PC-9 (cell line): ENCODE measurements at regions not wholly inside any gene's neighbourhood (a gene's known extent, or its start where the extent isn't known, plus 50 kb on each side); places are given as distances from the start of the nearest gene placed in this dataset.

Experiments used
- BruUV-seq: library from RNA; stranded (reverse); fragments of 400-500 nt; replicated peaks from 2 replicates; lab custom pipeline; 2021; lab: Mats Ljungman, UMichigan
- CTCF ChIA-PET: fragments of 300-600 bp; sonication (Branson Sonifier 250); formaldehyde crosslinking; loops from one replicate; lab custom pipeline; 2022; ENCODE audit warnings: antibody characterized with exemption; lab: Charles Lee
- POLR2A ChIA-PET: fragments of 300-600 bp; sonication (Branson Sonifier 250); formaldehyde crosslinking; loops from one replicate; lab custom pipeline; 2022; ENCODE audit warnings: antibody characterized with exemption; ENCODE audit not compliant: unreplicated experiment; lab: Charles Lee
- DNase-seq, 2 experiments: peaks; one replicate each; pipeline versions ENCODE4 v3.0.0 to v3.0.0-alpha.2; 2015 to 2022; ENCODE audit warnings: mixed read lengths in 1 of 2
- H2AFZ ChIP-seq: fragments of 200-600 bp; sonication (generic); 2 replicates; pipeline ENCODE4 v1.8.1; 2017; ENCODE audit warnings: antibody characterized with exemption
- H3F3A ChIP-seq: fragments of 200-600 bp; sonication (generic); 2 replicates; pipeline ENCODE4 v1.8.1; 2017; ENCODE audit warnings: antibody characterized with exemption, mild to moderate bottlenecking, low read depth; ENCODE audit not compliant: insufficient read depth
- H3K27ac ChIP-seq: fragments of 200-600 bp; sonication (generic); 2 replicates; pipeline ENCODE4 v1.6.1; 2016; ENCODE audit warnings: mixed run types
- H3K27me3 ChIP-seq: fragments of 200-600 bp; sonication (generic); 2 replicates; pipeline ENCODE4 v1.6.1; 2016; ENCODE audit warnings: low read depth, mixed run types; ENCODE audit not compliant: insufficient read depth
- H3K36me3 ChIP-seq: fragments of 200-600 bp; sonication (generic); 2 replicates; pipeline ENCODE4 v1.6.1; 2016; ENCODE audit warnings: low read depth, mixed run types
- H3K4me1 ChIP-seq: fragments of 200-600 bp; sonication (generic); replicated peaks from 2 replicates; pipeline ENCODE4 v1.6.1; 2016; ENCODE audit warnings: mixed run types; ENCODE audit not compliant: insufficient read depth
- H3K4me2 ChIP-seq: fragments of 200-600 bp; sonication (generic); 2 replicates; pipeline ENCODE4 v1.6.1; 2017; ENCODE audit warnings: mixed run types
- H3K4me3 ChIP-seq: fragments of 200-600 bp; sonication (generic); 2 replicates; pipeline ENCODE4 v1.6.1; 2016; ENCODE audit warnings: mixed run types
- H3K79me2 ChIP-seq: fragments of 200-600 bp; sonication (generic); 2 replicates; pipeline ENCODE4 v1.6.1; 2017; ENCODE audit warnings: low read depth, mixed run types
- H3K9me2 ChIP-seq: fragments of 200-600 bp; sonication (generic); 2 replicates; pipeline ENCODE4 v1.8.1; 2017; ENCODE audit warnings: mild to moderate bottlenecking; ENCODE audit not compliant: insufficient read depth
- H3K9me3 ChIP-seq: fragments of 200-600 bp; sonication (generic); 2 replicates; pipeline ENCODE4 v1.8.1; 2016; ENCODE audit warnings: low read depth; ENCODE audit not compliant: insufficient read depth
- H4K20me1 ChIP-seq: fragments of 200-600 bp; sonication (generic); 2 replicates; pipeline ENCODE4 v1.8.1; 2017; ENCODE audit not compliant: insufficient read depth
- EZH2 ChIP-seq: fragments of 200-600 bp; sonication (generic); IDR thresholded peaks from 2 replicates; pipeline ENCODE4 v1.8.0; 2017; ENCODE audit warnings: antibody characterized with exemption, low read depth
- intact Hi-C: fragments of 100-400 bp; cut with micrococcal nuclease; formaldehyde crosslinking; loops from one replicate; pipeline ENCODE4 v1.10.0; 2022; ENCODE audit not compliant: unreplicated experiment
- TF ChIP-seq, protein P1 (sequence below): fragments of 200-600 bp; sonication (generic); conservative IDR thresholded peaks from 2 replicates; pipeline ENCODE4 v1.6.1; 2017; ENCODE audit warnings: mixed run types, antibody characterized with exemption, mild to moderate bottlenecking, moderate library complexity

DNA sequence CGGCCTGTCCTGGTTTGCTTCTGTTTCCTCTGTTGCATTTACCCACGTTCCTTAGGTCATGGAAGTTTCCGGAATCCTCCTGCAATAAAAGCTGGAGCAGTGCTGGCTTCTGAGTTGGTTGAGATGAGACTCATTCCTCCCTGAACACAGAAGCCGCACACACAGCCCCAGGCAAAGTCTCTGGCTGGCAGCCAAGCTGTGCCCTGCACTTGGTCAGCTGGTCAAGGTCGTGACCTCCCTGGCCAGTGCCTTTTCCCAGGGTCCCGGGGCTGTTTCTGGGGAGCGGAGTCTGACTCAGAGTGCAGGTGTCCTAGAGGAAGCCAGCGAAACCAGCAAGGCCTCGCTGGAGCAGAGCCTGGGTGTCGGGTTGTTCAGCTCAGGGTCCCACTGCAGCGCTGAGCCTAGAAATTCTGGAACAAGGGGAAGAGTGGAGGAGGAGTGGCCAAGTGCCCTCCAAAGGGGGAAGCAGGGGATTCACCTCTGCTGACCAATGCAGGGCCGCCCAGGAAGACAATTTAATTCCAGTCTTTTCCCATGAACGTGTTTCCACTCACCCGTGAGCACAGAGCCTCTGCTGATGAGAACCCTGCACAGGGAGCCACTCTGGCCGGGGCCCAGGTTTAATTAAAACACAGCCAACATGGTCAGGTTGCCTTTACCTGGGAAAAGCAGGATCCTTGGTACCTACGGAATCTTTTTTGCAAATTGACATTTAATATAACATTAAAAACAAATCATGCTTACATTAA lies 245.5 kb upstream of the PPP2R2D start:
- TF ChIP-seq EZH2 = no peak
- TF ChIP-seq, protein P1, sequence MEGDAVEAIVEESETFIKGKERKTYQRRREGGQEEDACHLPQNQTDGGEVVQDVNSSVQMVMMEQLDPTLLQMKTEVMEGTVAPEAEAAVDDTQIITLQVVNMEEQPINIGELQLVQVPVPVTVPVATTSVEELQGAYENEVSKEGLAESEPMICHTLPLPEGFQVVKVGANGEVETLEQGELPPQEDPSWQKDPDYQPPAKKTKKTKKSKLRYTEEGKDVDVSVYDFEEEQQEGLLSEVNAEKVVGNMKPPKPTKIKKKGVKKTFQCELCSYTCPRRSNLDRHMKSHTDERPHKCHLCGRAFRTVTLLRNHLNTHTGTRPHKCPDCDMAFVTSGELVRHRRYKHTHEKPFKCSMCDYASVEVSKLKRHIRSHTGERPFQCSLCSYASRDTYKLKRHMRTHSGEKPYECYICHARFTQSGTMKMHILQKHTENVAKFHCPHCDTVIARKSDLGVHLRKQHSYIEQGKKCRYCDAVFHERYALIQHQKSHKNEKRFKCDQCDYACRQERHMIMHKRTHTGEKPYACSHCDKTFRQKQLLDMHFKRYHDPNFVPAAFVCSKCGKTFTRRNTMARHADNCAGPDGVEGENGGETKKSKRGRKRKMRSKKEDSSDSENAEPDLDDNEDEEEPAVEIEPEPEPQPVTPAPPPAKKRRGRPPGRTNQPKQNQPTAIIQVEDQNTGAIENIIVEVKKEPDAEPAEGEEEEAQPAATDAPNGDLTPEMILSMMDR = no peak
- Histone ChIP-seq H3K4me1 (no peaks in the 10 kb centered on the region), H3K4me2 (no peak overlapping the region), H3K79me2 (no peaks in the 10 kb centered on the region), H3K27me3 (peaks cover 8% of the 10 kb centered on the region; the same call in 1 of the 2 replicates), H3F3A (no peaks in the 10 kb centered on the region), H3K27ac (no peak overlapping the region), H3K9me3 (no peaks in the 10 kb centered on the region), H3K9me2 (no peaks in the 10 kb centered on the region), H4K20me1 (no peaks in the 10 kb centered on the region), H2AFZ (no peak overlapping the region), H3K36me3 (no peaks in the 10 kb centered on the region), H3K4me3 (no peak overlapping the region)
- intact Hi-C loops = no loop called here
- CTCF ChIA-PET = no interaction called here
- no TSS peak for BruUV-seq
- peak in 1 of 2 experiments; percentile 11 for DNase-seq
- POLR2A ChIA-PET = no interaction called here

DNA sequence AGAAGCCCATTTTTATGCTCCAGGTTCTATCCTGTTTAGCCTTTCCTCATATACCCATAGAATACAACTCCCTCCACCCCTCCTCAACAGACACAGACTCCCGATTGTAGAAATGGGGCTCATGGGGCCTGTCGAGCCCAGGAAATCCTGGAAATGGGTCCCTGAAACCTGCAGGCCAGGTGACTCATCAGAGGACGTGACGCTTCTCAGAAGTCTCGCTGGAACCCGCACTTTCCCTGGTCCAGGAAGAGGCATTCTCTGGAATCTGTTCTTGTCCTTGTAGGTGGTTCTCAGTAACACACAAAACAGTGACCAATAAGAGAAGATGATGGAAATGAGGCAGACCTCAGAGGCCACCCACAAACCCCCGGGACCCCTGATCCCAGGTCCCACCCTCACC lies 244.8 kb upstream of the PPP2R2D start:
- intact Hi-C loops = no loop called here

DNA sequence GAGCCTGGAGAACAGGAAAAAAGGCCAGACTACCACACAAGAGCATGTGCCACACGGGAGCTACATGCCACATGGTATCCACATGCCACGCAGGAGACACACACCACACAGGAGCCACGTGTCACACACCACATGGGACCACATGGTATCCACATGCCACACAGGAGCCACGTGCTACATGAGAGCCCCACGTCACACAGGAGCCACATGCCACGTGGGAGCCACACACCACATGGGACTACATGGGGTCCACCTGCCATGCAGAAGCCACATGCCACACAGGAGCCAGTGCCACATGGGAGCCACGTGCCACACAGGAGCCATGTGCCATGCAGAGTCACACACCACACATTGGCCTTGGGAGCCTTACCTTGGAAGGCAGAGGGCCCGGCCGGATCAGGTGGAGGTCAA lies 244.4 kb upstream of the PPP2R2D start:
- Histone ChIP-seq H3K27me3 (peaks cover 7% of the 10 kb centered on the region; the same call in 1 of the 2 replicates), H3K36me3 (no peaks in the 10 kb centered on the region), H3K4me1 (no peaks in the 10 kb centered on the region), H3K4me2 (no peak overlapping the region), H2AFZ (no peak overlapping the region), H3F3A (no peaks in the 10 kb centered on the region), H3K9me3 (no peaks in the 10 kb centered on the region), H3K27ac (no peak overlapping the region), H3K79me2 (no peaks in the 10 kb centered on the region), H3K9me2 (no peaks in the 10 kb centered on the region), H4K20me1 (no peaks in the 10 kb centered on the region), H3K4me3 (no peak overlapping the region)
- TF ChIP-seq, protein P1 = no peak
- TF ChIP-seq EZH2 = no peak
- DNase-seq = no peak
- CTCF ChIA-PET = no interaction called here
- BruUV-seq = no TSS peak
- intact Hi-C loops = no loop called here
- POLR2A ChIA-PET = no interaction called here

More for the DNA sequence above, 244.8 kb upstream of the PPP2R2D start:
- no peak overlapping the region for H3K4me2 ChIP-seq
- no peak for DNase-seq
- no peak overlapping the region for H3K4me3 ChIP-seq
- POLR2A ChIA-PET = no interaction called here
- TF ChIP-seq, protein P1 = no peak
- TF ChIP-seq EZH2 = no peak
- H3K27ac ChIP-seq = no peak overlapping the region
- no TSS peak for BruUV-seq
- no peaks in the 10 kb centered on the region for H3K4me1 ChIP-seq
- H3F3A ChIP-seq = no peaks in the 10 kb centered on the region
- no peaks in the 10 kb centered on the region for H3K9me3 ChIP-seq
- no peaks in the 10 kb centered on the region for H3K9me2 ChIP-seq
- H3K36me3 ChIP-seq = no peaks in the 10 kb centered on the region
- CTCF ChIA-PET = no interaction called here
- no peaks in the 10 kb centered on the region for H3K79me2 ChIP-seq
- no peak overlapping the region for H2AFZ ChIP-seq
- H3K27me3 ChIP-seq = peaks cover 7% of the 10 kb centered on the region; the same call in 1 of the 2 replicates
- H4K20me1 ChIP-seq = no peaks in the 10 kb centered on the region
